Neural cell (in vitro differentiated cells): ENCODE measurements at regions not wholly inside any gene's neighbourhood (a gene's known extent, or its start where the extent isn't known, plus 50 kb on each side); places are given as distances from the start of the nearest gene placed in this dataset.

Source experiments
- EZH2 ChIP-seq: fragments of 200-600, 300-800 bp; shearing (Covaris generic), sonication (generic); IDR thresholded peaks from 2 replicates; pipeline ENCODE4 v1.6.1; 2014; ENCODE audit warnings: antibody characterized with exemption, low read length, borderline replicate concordance, mild to moderate bottlenecking; ENCODE audit not compliant: insufficient read depth, poor library complexity, severe bottlenecking
- POLR2AphosphoS5 ChIP-seq: IDR thresholded peaks from 2 replicates; pipeline ENCODE4 v1.6.1; 2012
- RAD21 ChIP-seq: fragments of 450-650 bp; conservative IDR thresholded peaks from 2 replicates; pipeline ENCODE4 v1.6.1; 2014; ENCODE audit warnings: antibody characterized with exemption, mild to moderate bottlenecking, moderate library complexity
- TAF1 ChIP-seq: IDR thresholded peaks from 2 replicates; pipeline ENCODE4 v1.6.1; 2012; ENCODE audit warnings: low read depth
- TF ChIP-seq, protein P1 (sequence below): fragments of 450-650 bp; IDR thresholded peaks from 2 replicates; pipeline ENCODE4 v1.5.1; 2014; ENCODE audit warnings: antibody characterized with exemption, mild to moderate bottlenecking, moderate library complexity; ENCODE audit not compliant: poor library complexity, severe bottlenecking

DNA sequence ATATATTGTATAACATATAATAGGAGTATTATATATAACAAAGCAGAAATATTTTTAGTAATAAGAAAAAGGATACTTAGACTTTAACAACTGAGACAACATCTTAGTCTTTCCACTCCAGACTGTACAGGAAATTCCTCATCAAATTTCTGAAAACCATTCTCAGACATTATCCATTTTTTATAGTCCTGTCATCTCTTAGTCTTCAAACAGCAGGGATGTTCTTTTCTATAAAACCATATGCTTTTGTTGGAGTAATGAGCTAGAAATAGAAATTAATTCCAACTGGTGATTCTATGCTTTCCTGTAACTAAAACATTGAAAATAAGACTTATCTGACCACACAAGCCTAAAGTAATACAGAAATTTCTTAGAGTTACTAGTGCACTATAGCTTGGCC is 82.2 kb upstream of the CSNK1A1L start:
- TF ChIP-seq POLR2AphosphoS5 = no peak
- no peak for TF ChIP-seq EZH2
- TF ChIP-seq, protein P1, sequence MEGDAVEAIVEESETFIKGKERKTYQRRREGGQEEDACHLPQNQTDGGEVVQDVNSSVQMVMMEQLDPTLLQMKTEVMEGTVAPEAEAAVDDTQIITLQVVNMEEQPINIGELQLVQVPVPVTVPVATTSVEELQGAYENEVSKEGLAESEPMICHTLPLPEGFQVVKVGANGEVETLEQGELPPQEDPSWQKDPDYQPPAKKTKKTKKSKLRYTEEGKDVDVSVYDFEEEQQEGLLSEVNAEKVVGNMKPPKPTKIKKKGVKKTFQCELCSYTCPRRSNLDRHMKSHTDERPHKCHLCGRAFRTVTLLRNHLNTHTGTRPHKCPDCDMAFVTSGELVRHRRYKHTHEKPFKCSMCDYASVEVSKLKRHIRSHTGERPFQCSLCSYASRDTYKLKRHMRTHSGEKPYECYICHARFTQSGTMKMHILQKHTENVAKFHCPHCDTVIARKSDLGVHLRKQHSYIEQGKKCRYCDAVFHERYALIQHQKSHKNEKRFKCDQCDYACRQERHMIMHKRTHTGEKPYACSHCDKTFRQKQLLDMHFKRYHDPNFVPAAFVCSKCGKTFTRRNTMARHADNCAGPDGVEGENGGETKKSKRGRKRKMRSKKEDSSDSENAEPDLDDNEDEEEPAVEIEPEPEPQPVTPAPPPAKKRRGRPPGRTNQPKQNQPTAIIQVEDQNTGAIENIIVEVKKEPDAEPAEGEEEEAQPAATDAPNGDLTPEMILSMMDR = no peak
- no peak for TF ChIP-seq RAD21
- no peak for TF ChIP-seq TAF1
